Fibroblast of villous mesenchyme (primary cell): ENCODE measurements at regions not wholly inside any gene's neighbourhood (a gene's known extent, or its start where the extent isn't known, plus 50 kb on each side); places are given as distances from the start of the nearest gene placed in this dataset.

Source experiments
- DNase-seq: peaks from one replicate; pipeline ENCODE4 v3.0.0-alpha.2; 2010; ENCODE audit warnings: low read depth
- H3K4me3 ChIP-seq: 2 replicates; pipeline ENCODE4 v1.5.1; 2011; ENCODE audit warnings: low read depth, mild to moderate bottlenecking, low read length
- TF ChIP-seq, protein P1 (sequence below): IDR thresholded peaks from 2 replicates; pipeline ENCODE4 v1.5.1; 2012; ENCODE audit warnings: low read depth, mild to moderate bottlenecking, low read length; ENCODE audit not compliant: insufficient read depth

DNA sequence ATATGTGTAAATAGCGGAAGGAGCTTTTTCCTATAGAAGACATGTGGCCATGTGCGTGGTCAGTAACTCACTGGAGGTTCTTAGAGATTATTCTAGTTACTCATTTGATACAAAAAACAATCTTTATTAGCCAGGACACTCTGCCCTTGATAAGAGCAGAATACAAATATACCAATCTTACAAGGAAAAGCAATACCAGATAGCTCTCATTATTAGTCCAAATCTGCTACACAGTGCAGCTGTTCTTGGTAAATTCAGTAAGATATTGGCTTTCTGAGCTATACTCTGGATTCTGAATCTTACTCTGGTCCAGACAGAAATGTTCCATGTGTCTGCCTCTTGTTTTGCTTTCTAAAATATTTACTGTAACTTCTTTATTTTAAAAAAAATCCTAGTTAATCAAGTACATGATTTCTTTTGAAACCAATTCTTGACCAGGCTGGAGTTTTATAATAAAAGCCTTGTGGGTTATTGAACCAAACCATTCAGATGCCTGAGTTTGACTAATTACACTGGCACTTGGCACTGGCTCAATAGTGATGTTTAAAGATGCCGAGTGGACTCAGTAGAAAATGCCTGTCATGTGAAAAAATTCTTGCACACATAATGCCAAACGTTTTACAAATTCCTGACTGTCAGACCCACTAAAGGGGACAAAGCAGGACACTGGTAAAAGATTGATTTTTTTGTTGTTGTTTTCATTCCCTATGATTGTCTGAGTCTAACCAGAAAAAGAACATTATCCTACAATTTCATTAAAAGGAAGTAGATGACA is 242.8 kb upstream of the TCF21 start:
- H3K4me3 ChIP-seq: no peak overlapping the region
- DNase-seq: peak; percentile 38
- TF ChIP-seq, protein P1, sequence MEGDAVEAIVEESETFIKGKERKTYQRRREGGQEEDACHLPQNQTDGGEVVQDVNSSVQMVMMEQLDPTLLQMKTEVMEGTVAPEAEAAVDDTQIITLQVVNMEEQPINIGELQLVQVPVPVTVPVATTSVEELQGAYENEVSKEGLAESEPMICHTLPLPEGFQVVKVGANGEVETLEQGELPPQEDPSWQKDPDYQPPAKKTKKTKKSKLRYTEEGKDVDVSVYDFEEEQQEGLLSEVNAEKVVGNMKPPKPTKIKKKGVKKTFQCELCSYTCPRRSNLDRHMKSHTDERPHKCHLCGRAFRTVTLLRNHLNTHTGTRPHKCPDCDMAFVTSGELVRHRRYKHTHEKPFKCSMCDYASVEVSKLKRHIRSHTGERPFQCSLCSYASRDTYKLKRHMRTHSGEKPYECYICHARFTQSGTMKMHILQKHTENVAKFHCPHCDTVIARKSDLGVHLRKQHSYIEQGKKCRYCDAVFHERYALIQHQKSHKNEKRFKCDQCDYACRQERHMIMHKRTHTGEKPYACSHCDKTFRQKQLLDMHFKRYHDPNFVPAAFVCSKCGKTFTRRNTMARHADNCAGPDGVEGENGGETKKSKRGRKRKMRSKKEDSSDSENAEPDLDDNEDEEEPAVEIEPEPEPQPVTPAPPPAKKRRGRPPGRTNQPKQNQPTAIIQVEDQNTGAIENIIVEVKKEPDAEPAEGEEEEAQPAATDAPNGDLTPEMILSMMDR: no peak

DNA sequence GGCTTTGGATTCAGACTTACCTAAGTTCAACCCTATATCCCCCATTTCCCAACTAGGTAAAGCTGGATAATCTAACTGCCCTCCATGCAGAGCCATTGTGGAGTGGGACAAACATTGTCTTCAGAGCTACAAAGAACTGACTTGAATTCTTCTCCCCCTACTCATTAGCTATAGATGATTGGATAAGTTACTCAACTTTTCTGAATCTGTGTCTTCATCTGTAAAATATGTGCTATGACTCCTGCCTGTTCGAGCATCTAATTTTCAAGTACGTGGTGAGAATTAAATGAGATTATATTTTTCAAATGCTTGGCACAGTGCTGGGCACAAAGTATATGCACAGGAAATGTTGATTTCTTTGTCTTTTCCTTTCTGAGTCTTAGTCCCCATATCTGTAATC is 240.3 kb upstream of the TCF21 start:
- DNase-seq: no peak
- H3K4me3 ChIP-seq: no peak overlapping the region
- TF ChIP-seq, protein P1: no peak

DNA sequence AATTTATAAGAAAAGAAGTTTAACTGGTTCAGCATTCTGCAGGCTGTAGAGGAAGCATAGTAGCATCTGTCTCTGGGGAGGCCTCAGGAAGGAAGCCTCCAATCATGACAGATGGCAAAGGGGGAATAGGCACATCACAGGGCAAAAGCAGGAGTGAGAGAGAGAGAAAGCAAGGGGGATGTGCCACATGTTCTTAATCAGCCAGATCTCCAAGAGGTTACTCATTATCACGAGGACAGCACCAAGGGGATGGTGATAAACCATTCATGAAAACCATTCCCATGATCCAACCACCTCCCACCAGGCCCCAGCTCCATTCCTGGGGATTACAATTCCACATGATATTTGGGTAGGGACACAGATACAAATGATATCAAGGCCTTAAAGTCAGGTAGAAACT is 217.5 kb upstream of the TCF21 start:
- TF ChIP-seq, protein P1: no peak
- H3K4me3 ChIP-seq: no peak overlapping the region
- DNase-seq: no peak

DNA sequence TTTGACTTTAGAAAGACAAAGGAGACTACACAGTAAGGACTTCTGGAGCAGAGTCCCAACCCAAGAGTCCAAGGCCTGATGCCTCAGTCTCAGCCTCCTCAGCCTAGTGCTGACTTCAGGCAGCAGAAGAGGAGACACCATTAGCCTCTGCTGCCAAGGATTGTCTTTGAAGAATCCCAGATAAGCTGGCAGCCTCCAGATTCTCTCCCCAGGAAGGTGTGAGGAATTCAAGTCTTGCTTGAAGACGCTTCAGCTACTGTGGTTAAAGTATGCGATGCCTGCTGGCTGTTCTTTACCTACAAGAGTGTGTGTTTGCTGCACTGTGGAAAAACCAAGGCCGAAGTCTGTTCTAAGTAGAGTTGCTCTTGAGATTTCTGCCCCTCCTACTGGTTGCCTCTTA is 215.9 kb upstream of the TCF21 start:
- DNase-seq: no peak
- TF ChIP-seq, protein P1: no peak
- no peak overlapping the region for H3K4me3 ChIP-seq

DNA sequence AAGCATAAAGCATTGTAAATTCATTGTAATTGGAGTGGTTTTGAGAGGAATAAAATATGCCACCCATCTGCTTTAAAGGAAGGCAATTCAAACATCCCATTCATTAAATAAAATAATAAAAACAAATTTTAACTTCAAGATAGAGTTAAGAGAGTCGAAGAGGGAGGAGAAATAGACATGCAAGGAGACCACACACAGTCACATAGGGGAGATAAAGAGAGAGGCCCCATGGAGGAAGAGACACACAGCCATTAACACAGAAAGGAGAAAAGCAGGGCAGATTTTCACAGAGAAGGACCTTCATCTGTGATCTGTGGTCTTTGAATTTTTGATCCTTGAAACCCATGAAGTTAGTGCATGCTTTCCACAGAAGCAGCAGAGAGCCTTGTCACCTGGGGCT is 214.3 kb upstream of the TCF21 start:
- no peak for DNase-seq
- TF ChIP-seq, protein P1: no peak
- no peak overlapping the region for H3K4me3 ChIP-seq

DNA sequence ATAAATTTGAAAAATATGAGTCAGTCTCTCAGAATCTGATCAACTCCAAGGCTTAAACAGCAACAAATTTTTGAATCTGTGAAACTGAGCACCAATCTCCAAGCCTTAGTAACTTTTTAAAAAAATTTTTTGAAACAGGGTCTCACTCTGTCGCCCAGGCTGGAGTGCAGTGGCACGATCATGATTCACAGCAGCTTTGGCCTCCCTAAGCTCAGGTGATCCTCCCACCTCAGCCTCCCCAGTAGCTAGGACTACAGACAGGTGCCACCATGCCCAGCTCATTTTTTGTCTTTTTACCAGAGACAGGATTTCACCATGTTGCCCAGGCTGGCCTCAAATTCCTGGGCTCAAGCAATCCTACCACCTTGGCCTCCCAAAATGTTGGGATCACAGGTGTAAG is 207.9 kb upstream of the TCF21 start:
- no peak overlapping the region for H3K4me3 ChIP-seq
- TF ChIP-seq, protein P1: no peak
- DNase-seq: no peak

DNA sequence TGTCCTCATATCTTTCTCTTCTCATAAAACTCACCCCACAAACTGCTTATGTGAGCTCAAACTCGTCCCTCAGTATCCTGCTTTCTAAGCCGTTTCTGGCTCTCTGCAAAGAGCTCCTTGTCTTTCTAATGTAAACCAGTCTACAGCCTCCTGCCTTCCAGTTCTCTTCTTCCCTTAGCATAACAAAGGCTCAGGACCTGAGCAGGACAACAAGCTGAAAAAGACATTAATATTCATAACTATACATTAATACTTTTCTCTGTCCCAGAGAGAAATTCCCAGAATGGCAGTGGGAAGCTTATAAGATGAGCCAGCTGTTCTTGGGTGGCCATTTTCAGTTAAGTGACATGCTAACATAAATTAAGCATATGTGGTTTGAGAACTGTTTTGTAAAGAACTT is 207.0 kb upstream of the TCF21 start:
- no peak for DNase-seq
- TF ChIP-seq, protein P1: no peak
- H3K4me3 ChIP-seq: no peak overlapping the region
